Sigmoid colon (tissue), 6 donors: ENCODE measurements at regions not wholly inside any gene's neighbourhood (a gene's known extent, or its start where the extent isn't known, plus 50 kb on each side); places are given as distances from the start of the nearest gene placed in this dataset.

ENCODE experiments used
- DNase-seq: peaks from one replicate; pipeline ENCODE4 v3.0.0-alpha.2; 2019
- H3K27ac ChIP-seq, 4 donors: fragments of 200-600 bp; sonication (generic); one replicate each; pipeline ENCODE4 v1.5.1; 2016 to 2019; ENCODE audit warnings: mild to moderate bottlenecking in 1 of 4
- H3K27me3 ChIP-seq, 3 donors: fragments of 200-600 bp; sonication (generic); one replicate each; pipeline ENCODE4 v1.5.1; 2019; ENCODE audit warnings: mild to moderate bottlenecking in 1 of 3
- H3K36me3 ChIP-seq, 4 donors: fragments of 200-600 bp; sonication (generic); one replicate each; pipeline ENCODE4 v1.5.1; 2016 to 2019
- H3K4me1 ChIP-seq, 4 donors: fragments of 200-600 bp; sonication (generic); one replicate each; pipeline ENCODE4 v1.5.1; 2017 to 2019
- H3K4me3 ChIP-seq, 4 donors: fragments of 200-600 bp; sonication (generic); one replicate each; pipeline ENCODE4 v1.5.1; 2017 to 2019; ENCODE audit warnings: mild to moderate bottlenecking in 2 of 4, moderate library complexity in 1 of 4
- H3K9me3 ChIP-seq, 4 donors: fragments of 200-600 bp in 3 of 4; sonication (generic) in 3 of 4; one replicate each; pipeline versions ENCODE4 v1.5.1 to v1.6.1; 2013 to 2019
- CTCF ChIP-seq, 4 experiments: fragments of 450-650 bp in 3 of 4; fragments of 200-600 bp in 1 of 4; IDR thresholded peaks; one replicate each; pipeline ENCODE4 v1.5.1; 2016 to 2019; ENCODE audit warnings: antibody characterized with exemption in 4 of 4, mild to moderate bottlenecking in 3 of 4, moderate library complexity in 2 of 4
- EP300 ChIP-seq, 4 donors: sonication (generic); formaldehyde crosslinking; IDR thresholded peaks; one replicate each; pipeline ENCODE4 v1.6.1; 2017; ENCODE audit warnings: antibody characterized with exemption in 4 of 4
- POLR2A ChIP-seq, 2 donors: fragments of 450-650 bp; IDR thresholded peaks; one replicate each; pipeline ENCODE4 v1.6.1; 2016; ENCODE audit warnings: antibody characterized with exemption in 2 of 2, mild to moderate bottlenecking in 2 of 2, moderate library complexity in 2 of 2
- POLR2AphosphoS5 ChIP-seq, 4 donors: sonication (generic); formaldehyde crosslinking; IDR thresholded peaks; one replicate each; pipeline ENCODE4 v1.6.1; 2017; ENCODE audit warnings: antibody characterized with exemption in 4 of 4
- WGBS, 2 donors: extraction: QIAGEN DNeasy Blood & Tissue Kit; methylation state at CpG; one replicate each; pipeline ENCODE4 v1.1.7; 2013; 5-methylcytosine and 5-hydroxymethylcytosine counted together
- intact Hi-C: fragments of 100-400 bp; cut with DNase I; formaldehyde crosslinking; loops from one replicate; pipeline ENCODE4 v1.15.1; 2023
- donor health status: healthy with polysubstance abuse.
- donor health status: healthy.

GRCh38 chr5:62719061-62719720 lies 140.6 kb downstream of the LRRC70 start:
- intact Hi-C loops, result no loop called here
- WGBS, 2 donors, result 82 to 85% methylated on average over 9 of the region's 9 CpGs
- Histone ChIP-seq H3K4me3 (no peak overlapping the region), H3K9me3 (no peaks in the 10 kb centered on the region), H3K4me1 (no peaks in the 10 kb centered on the region), H3K27ac (no peak overlapping the region), H3K36me3 (no peaks in the 10 kb centered on the region), H3K27me3 (no peaks in the 10 kb centered on the region)
- no peak for DNase-seq
- no peak for TF ChIP-seq POLR2AphosphoS5 (IDR thresholded peaks at IDR 0.05)
- TF ChIP-seq POLR2A (IDR thresholded peaks at IDR 0.05), result no peak
- TF ChIP-seq CTCF (IDR thresholded peaks at IDR 0.05), result no peak
- no peak for TF ChIP-seq EP300 (IDR thresholded peaks at IDR 0.05)

- Histone ChIP-seq H3K9me3 (no peaks in the 10 kb centered on the region), H3K4me3 (no peak overlapping the region), H3K27me3 (no peaks in the 10 kb centered on the region), H3K4me1 (no peaks in the 10 kb centered on the region), H3K27ac (no peak overlapping the region), H3K36me3 (no peaks in the 10 kb centered on the region)
- intact Hi-C loops, result no loop called here
- TF ChIP-seq EP300 (IDR thresholded peaks at IDR 0.05) (no peak), CTCF (IDR thresholded peaks at IDR 0.05) (no peak), POLR2AphosphoS5 (IDR thresholded peaks at IDR 0.05) (no peak), POLR2A (IDR thresholded peaks at IDR 0.05) (no peak)
- WGBS, 2 donors, result 74 to 88% methylated on average over 2 of the region's 2 CpGs
- DNase-seq, result no peak
These were observed 139.7 kb downstream of the LRRC70 start for GRCh38 chr5:62718324-62718723.

DNA sequence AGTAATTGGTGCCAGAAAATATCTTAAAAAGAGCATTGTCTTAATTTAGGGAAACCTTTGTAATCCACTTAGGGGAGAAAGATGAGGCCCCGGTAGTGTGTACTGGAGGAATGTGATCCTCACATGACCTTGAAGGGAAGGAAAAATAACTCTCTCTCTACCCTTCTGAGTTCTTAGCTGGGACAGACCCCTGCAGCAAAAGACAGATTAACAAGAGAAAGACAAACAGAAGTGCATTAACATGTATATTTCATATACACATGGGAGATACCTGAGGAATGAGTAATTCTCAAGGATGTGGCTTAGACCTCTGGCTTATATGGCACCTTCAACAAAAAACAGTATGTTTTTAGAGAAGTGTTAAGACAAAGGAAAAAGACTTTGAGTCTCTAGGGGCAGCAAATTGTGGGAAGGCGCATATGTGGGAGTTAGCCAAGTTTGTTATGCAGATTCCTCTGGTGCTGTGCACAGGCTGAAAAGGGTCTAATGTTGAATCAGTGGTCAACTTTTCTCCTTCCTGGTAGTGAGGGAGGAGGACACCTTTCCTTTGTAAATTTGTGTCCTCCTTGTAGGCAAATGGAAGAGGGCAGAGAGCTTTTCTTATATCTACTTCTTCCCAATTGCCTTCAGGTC lies 138.8 kb downstream of the LRRC70 start:
- Histone ChIP-seq H3K4me1 (no peaks in the 10 kb centered on the region), H3K36me3 (no peaks in the 10 kb centered on the region), H3K4me3 (no peak overlapping the region), H3K27ac (no peak overlapping the region), H3K27me3 (no peaks in the 10 kb centered on the region), H3K9me3 (no peaks in the 10 kb centered on the region)
- TF ChIP-seq EP300 (IDR thresholded peaks at IDR 0.05) (no peak), POLR2AphosphoS5 (IDR thresholded peaks at IDR 0.05) (no peak), CTCF (IDR thresholded peaks at IDR 0.05) (no peak), POLR2A (IDR thresholded peaks at IDR 0.05) (no peak)
- WGBS, 2 donors, result 77 to 85% methylated on average over 2 of the region's 2 CpGs
- intact Hi-C loops, result no loop called here
- no peak for DNase-seq

GRCh38 chr5:62714296-62714695 lies 135.7 kb downstream of the LRRC70 start:
- TF ChIP-seq EP300 (IDR thresholded peaks at IDR 0.05) (no peak), CTCF (IDR thresholded peaks at IDR 0.05) (no peak), POLR2A (IDR thresholded peaks at IDR 0.05) (no peak), POLR2AphosphoS5 (IDR thresholded peaks at IDR 0.05) (no peak)
- H3K27me3 ChIP-seq, result no peaks in the 10 kb centered on the region
- no peaks in the 10 kb centered on the region for H3K36me3 ChIP-seq
- WGBS, 2 donors, result 66 to 75% methylated on average over 2 of the region's 2 CpGs
- no peak overlapping the region for H3K27ac ChIP-seq
- no peaks in the 10 kb centered on the region for H3K9me3 ChIP-seq
- intact Hi-C loops, result no loop called here
- no peaks in the 10 kb centered on the region for H3K4me1 ChIP-seq
- no peak overlapping the region for H3K4me3 ChIP-seq
- DNase-seq, result no peak
